ENCODE measurements at regions not wholly inside any gene's neighbourhood (a gene's known extent, or its start where the extent isn't known, plus 50 kb on each side); places are given as distances from the start of the nearest gene placed in this dataset.

- intact Hi-C loops (cut with micrococcal nuclease) = no loop called here
- no peak for DNase-seq
- no peak for TF ChIP-seq CTCF (IDR thresholded peaks at IDR 0.05; ENCODE audit: borderline replicate concordance)
- Histone ChIP-seq H3K4me3 (no peak overlapping the region), H3K36me3 (no peaks in the 10 kb centered on the region), H3K27me3 (ENCODE audit: low read depth) (no peaks in the 10 kb centered on the region), H3K9me3 (replicated peaks) (peaks cover 9% of the 10 kb centered on the region), H3K27ac (replicated peaks) (no peak overlapping the region), H3K4me1 (no peaks in the 10 kb centered on the region)
Observed at GRCh38 chr5:106574820-106575219, 1095.9 kb downstream of the EFNA5 start.

GRCh38 chr5:106566031-106566430, 1104.7 kb downstream of the EFNA5 start:
- DNase-seq = no peak
- intact Hi-C loops (cut with micrococcal nuclease) = no loop called here
- H3K4me3 ChIP-seq = no peak overlapping the region
- no peak overlapping the region for H3K27ac ChIP-seq (replicated peaks)
- no peaks in the 10 kb centered on the region for H3K4me1 ChIP-seq
- no peak for TF ChIP-seq CTCF (IDR thresholded peaks at IDR 0.05; ENCODE audit: borderline replicate concordance)
- peaks cover 18% of the 10 kb centered on the region for H3K9me3 ChIP-seq (replicated peaks)
- H3K27me3 ChIP-seq (ENCODE audit: low read depth) = no peaks in the 10 kb centered on the region
- H3K36me3 ChIP-seq = no peaks in the 10 kb centered on the region

- H3K9me3 ChIP-seq (replicated peaks) = peaks cover 58% of the 10 kb centered on the region
- intact Hi-C loops (cut with micrococcal nuclease) = no loop called here
Observed at GRCh38 chr5:106545325-106545724, 1125.4 kb downstream of the EFNA5 start.

GRCh38 chr5:106543330-106543729, 1127.4 kb downstream of the EFNA5 start:
- H3K36me3 ChIP-seq = no peaks in the 10 kb centered on the region
- no peak for DNase-seq
- H3K4me3 ChIP-seq = no peak overlapping the region
- peaks cover 67% of the 10 kb centered on the region for H3K9me3 ChIP-seq (replicated peaks)
- no peaks in the 10 kb centered on the region for H3K27me3 ChIP-seq (ENCODE audit: low read depth)
- no peak overlapping the region for H3K27ac ChIP-seq (replicated peaks)
- intact Hi-C loops (cut with micrococcal nuclease) = no loop called here
- no peak for TF ChIP-seq CTCF (IDR thresholded peaks at IDR 0.05; ENCODE audit: borderline replicate concordance)
- no peaks in the 10 kb centered on the region for H3K4me1 ChIP-seq

More at GRCh38 chr5:106545325-106545724, 1125.4 kb downstream of the EFNA5 start:
- Histone ChIP-seq H3K4me1 (no peaks in the 10 kb centered on the region), H3K27me3 (ENCODE audit: low read depth) (no peaks in the 10 kb centered on the region), H3K27ac (replicated peaks) (no peak overlapping the region), H3K4me3 (no peak overlapping the region), H3K36me3 (no peaks in the 10 kb centered on the region)
- DNase-seq = no peak
- TF ChIP-seq CTCF (IDR thresholded peaks at IDR 0.05; ENCODE audit: borderline replicate concordance) = no peak

- no peaks in the 10 kb centered on the region for H3K27me3 ChIP-seq (ENCODE audit: low read depth)
- no peak for DNase-seq
- no peaks in the 10 kb centered on the region for H3K9me3 ChIP-seq (replicated peaks)
- TF ChIP-seq CTCF (IDR thresholded peaks at IDR 0.05; ENCODE audit: borderline replicate concordance) = no peak
- no peak overlapping the region for H3K4me3 ChIP-seq
- H3K36me3 ChIP-seq = no peaks in the 10 kb centered on the region
- no peaks in the 10 kb centered on the region for H3K4me1 ChIP-seq
- intact Hi-C loops (cut with micrococcal nuclease) = no loop called here
- H3K27ac ChIP-seq (replicated peaks) = no peak overlapping the region
Observed at GRCh38 chr5:106530150-106530549, 1140.6 kb downstream of the EFNA5 start.

- H3K9me3 ChIP-seq (replicated peaks) = no peaks in the 10 kb centered on the region
- no peaks in the 10 kb centered on the region for H3K36me3 ChIP-seq
- H3K27ac ChIP-seq (replicated peaks) = no peak overlapping the region
- no peak overlapping the region for H3K4me3 ChIP-seq
- DNase-seq = no peak
- no peak for TF ChIP-seq CTCF (IDR thresholded peaks at IDR 0.05; ENCODE audit: borderline replicate concordance)
- intact Hi-C loops (cut with micrococcal nuclease) = no loop called here
- no peaks in the 10 kb centered on the region for H3K4me1 ChIP-seq
- H3K27me3 ChIP-seq (ENCODE audit: low read depth) = no peaks in the 10 kb centered on the region
Observed at GRCh38 chr5:106525438-106525837, 1145.3 kb downstream of the EFNA5 start.

Measured in left ventricle myocardium inferior (tissue), 1 donor.